Thyroid gland (tissue), 4 donors: ENCODE measurements at regions not wholly inside any gene's neighbourhood (a gene's known extent, or its start where the extent isn't known, plus 50 kb on each side); places are given as distances from the start of the nearest gene placed in this dataset.

Source experiments
- DNase-seq, 2 donors: peaks; one replicate each; pipeline ENCODE4 v3.0.0-alpha.2; 2019
- H3K27ac ChIP-seq, 3 donors: fragments of 200-600 bp; sonication (generic); 1 replicate in 2 of 3; 2 replicates in 1 of 3; pipeline ENCODE4 v1.5.1; 2016 to 2019; ENCODE audit warnings: mild to moderate bottlenecking in 1 of 3, moderate library complexity in 1 of 3
- H3K27me3 ChIP-seq: fragments of 200-600 bp; sonication (generic); one replicate; pipeline ENCODE4 v1.5.1; 2019
- H3K36me3 ChIP-seq, 2 donors: fragments of 200-600 bp; sonication (generic); one replicate each; pipeline ENCODE4 v1.5.1; 2016 to 2019
- H3K4me1 ChIP-seq, 2 donors: fragments of 200-600 bp; sonication (generic); one replicate each; pipeline ENCODE4 v1.5.1; 2017 to 2019
- H3K4me3 ChIP-seq, 3 donors: fragments of 200-600 bp; sonication (generic); replicated peaks in 1 of 3; 1 replicate in 2 of 3; 2 replicates in 1 of 3; pipeline ENCODE4 v1.5.1; 2016; ENCODE audit warnings: mild to moderate bottlenecking in 1 of 3
- H3K9me3 ChIP-seq: fragments of 200-600 bp; sonication (generic); one replicate; pipeline ENCODE4 v1.5.1; 2017
- CTCF ChIP-seq, 6 experiments: fragments of 200-600 bp in 3 of 6; fragments of 450-650 bp in 3 of 6; sonication (generic) in 3 of 6; IDR thresholded peaks; one replicate each; pipeline ENCODE4 v1.5.1; 2016 to 2019; ENCODE audit warnings: antibody characterized with exemption in 6 of 6, mild to moderate bottlenecking in 2 of 6, inconsistent platforms in 1 of 6, moderate library complexity in 1 of 6
- POLR2A ChIP-seq, 2 donors: fragments of 450-650 bp; IDR thresholded peaks; one replicate each; pipeline ENCODE4 v1.6.1; 2017; ENCODE audit warnings: antibody characterized with exemption in 2 of 2, mild to moderate bottlenecking in 2 of 2, moderate library complexity in 1 of 2
- WGBS, 2 donors: methylation state at CpG; one replicate each; pipeline ENCODE4 v1.1.5; 2017; 5-methylcytosine and 5-hydroxymethylcytosine counted together
- intact Hi-C: fragments of 100-400 bp; cut with DNase I; formaldehyde crosslinking; loops from one replicate; pipeline ENCODE4 v1.15.1; 2023

GRCh38 chr12:30110958-30111586 lies 327.3 kb upstream of the TMTC1 start:
- H3K27me3 ChIP-seq: no peaks in the 10 kb centered on the region
- intact Hi-C loops: no loop called here
- no peaks in the 10 kb centered on the region for H3K36me3 ChIP-seq
- H3K4me3 ChIP-seq: no peak overlapping the region
- H3K27ac ChIP-seq: no peak overlapping the region
- H3K9me3 ChIP-seq: no peaks in the 10 kb centered on the region
- H3K4me1 ChIP-seq: no peaks in the 10 kb centered on the region
- TF ChIP-seq CTCF (IDR thresholded peaks at IDR 0.05) (no peak), POLR2A (IDR thresholded peaks at IDR 0.05) (no peak)
- WGBS, 2 donors: 85 to 87% methylated on average over 6 of the region's 6 CpGs
- DNase-seq: no peak

GRCh38 chr12:30110498-30110897 lies 326.8 kb upstream of the TMTC1 start:
- H3K9me3 ChIP-seq: no peaks in the 10 kb centered on the region
- TF ChIP-seq POLR2A (IDR thresholded peaks at IDR 0.05) (no peak), CTCF (IDR thresholded peaks at IDR 0.05) (no peak)
- H3K4me3 ChIP-seq: no peak overlapping the region
- H3K4me1 ChIP-seq: no peaks in the 10 kb centered on the region
- no peak overlapping the region for H3K27ac ChIP-seq
- intact Hi-C loops: no loop called here
- H3K27me3 ChIP-seq: no peaks in the 10 kb centered on the region
- no peaks in the 10 kb centered on the region for H3K36me3 ChIP-seq
- 95 to 100% methylated on average over 2 to 18 of the region's 22 CpGs for WGBS, 2 donors
- DNase-seq: no peak

GRCh38 chr12:30108666-30109065 lies 324.9 kb upstream of the TMTC1 start:
- 90 to 98% methylated on average over 2 of the region's 2 CpGs for WGBS, 2 donors
- intact Hi-C loops: no loop called here
- Histone ChIP-seq H3K9me3 (no peaks in the 10 kb centered on the region), H3K27ac (no peak overlapping the region), H3K27me3 (no peaks in the 10 kb centered on the region), H3K36me3 (no peaks in the 10 kb centered on the region), H3K4me3 (no peak overlapping the region), H3K4me1 (no peaks in the 10 kb centered on the region)
- TF ChIP-seq POLR2A (IDR thresholded peaks at IDR 0.05): no peak
- no peak for TF ChIP-seq CTCF (IDR thresholded peaks at IDR 0.05)
- DNase-seq: no peak

- no peaks in the 10 kb centered on the region for H3K27me3 ChIP-seq
- intact Hi-C loops: no loop called here
- 63 to 73% methylated on average over 9 of the region's 9 CpGs for WGBS, 2 donors
- H3K4me1 ChIP-seq: no peaks in the 10 kb centered on the region
- no peak overlapping the region for H3K27ac ChIP-seq
- no peaks in the 10 kb centered on the region for H3K9me3 ChIP-seq
- no peaks in the 10 kb centered on the region for H3K36me3 ChIP-seq
- no peak for DNase-seq
- H3K4me3 ChIP-seq: no peak overlapping the region
- TF ChIP-seq CTCF (IDR thresholded peaks at IDR 0.05) (no peak), POLR2A (IDR thresholded peaks at IDR 0.05) (no peak)
Observed at GRCh38 chr12:30106204-30106965, 322.6 kb upstream of the TMTC1 start.

GRCh38 chr12:30105505-30105904 lies 321.8 kb upstream of the TMTC1 start:
- intact Hi-C loops: no loop called here
- H3K4me1 ChIP-seq: no peaks in the 10 kb centered on the region

More at GRCh38 chr12:30105505-30105904, 321.8 kb upstream of the TMTC1 start:
- DNase-seq: no peak
- no peaks in the 10 kb centered on the region for H3K9me3 ChIP-seq
- H3K27me3 ChIP-seq: no peaks in the 10 kb centered on the region
- H3K27ac ChIP-seq: no peak overlapping the region
- H3K4me3 ChIP-seq: no peak overlapping the region
- H3K36me3 ChIP-seq: no peaks in the 10 kb centered on the region
- WGBS, 2 donors: 75 to 80% methylated on average over 2 of the region's 2 CpGs
- no peak for TF ChIP-seq POLR2A (IDR thresholded peaks at IDR 0.05)
- no peak for TF ChIP-seq CTCF (IDR thresholded peaks at IDR 0.05)
